NCI-H1436 (cell line): ENCODE measurements at regions not wholly inside any gene's neighbourhood (a gene's known extent, or its start where the extent isn't known, plus 50 kb on each side); places are given as distances from the start of the nearest gene placed in this dataset.
"Not testable (repeated sequence)": the region's sequence is repeated elsewhere in the genome, so short reads cannot be mapped to it uniquely, and the experiment has no call there.

Experiments
- DNase-seq: peaks from one replicate; lab custom pipeline; 2025; lab: John Stamatoyannopoulos, UW

GRCh38 chr5:23991406-23991805 is 484.0 kb downstream of the PRDM9 start:
- no peak for DNase-seq

- no peak for DNase-seq
Measured at GRCh38 chr5:23994581-23995370, 487.4 kb downstream of the PRDM9 start.

- no peak for DNase-seq
Measured at GRCh38 chr5:23996525-23996924, 489.1 kb downstream of the PRDM9 start.

- DNase-seq, result no peak
Measured at GRCh38 chr5:24005384-24005783, 498.0 kb downstream of the PRDM9 start.

GRCh38 chr5:24017710-24018109 is 510.3 kb downstream of the PRDM9 start:
- not testable (repeated sequence) for DNase-seq

GRCh38 chr5:24026288-24026687 is 518.9 kb downstream of the PRDM9 start:
- DNase-seq, result no peak

GRCh38 chr5:24042688-24043087 is 535.3 kb downstream of the PRDM9 start:
- no peak for DNase-seq

GRCh38 chr5:24045046-24045445 is 537.6 kb downstream of the PRDM9 start:
- DNase-seq, result no peak

GRCh38 chr5:24053737-24054136 is 546.3 kb downstream of the PRDM9 start:
- no peak for DNase-seq

GRCh38 chr5:24059006-24059405 is 551.6 kb downstream of the PRDM9 start:
- no peak for DNase-seq

- no peak for DNase-seq
Measured at GRCh38 chr5:24059716-24060115, 552.3 kb downstream of the PRDM9 start.

GRCh38 chr5:24065779-24066178 is 558.4 kb downstream of the PRDM9 start:
- no peak for DNase-seq

- no peak for DNase-seq
Measured at GRCh38 chr5:24067208-24067607, 559.8 kb downstream of the PRDM9 start.

GRCh38 chr5:24068524-24068923 is 561.1 kb downstream of the PRDM9 start:
- DNase-seq, result no peak

- no peak for DNase-seq
Measured at GRCh38 chr5:24073107-24073506, 565.7 kb downstream of the PRDM9 start.

- DNase-seq, result no peak
Measured at GRCh38 chr5:24080046-24080445, 564.7 kb downstream of the CDH10 start.

GRCh38 chr5:24094081-24094679 is 550.6 kb downstream of the CDH10 start:
- no peak for DNase-seq

- DNase-seq, result no peak
Measured at GRCh38 chr5:24102010-24102409, 542.8 kb downstream of the CDH10 start.

GRCh38 chr5:24103451-24104023 is 541.2 kb downstream of the CDH10 start:
- DNase-seq, result no peak

GRCh38 chr5:24110004-24110615 is 534.7 kb downstream of the CDH10 start:
- no peak for DNase-seq

GRCh38 chr5:24112420-24112819 is 532.4 kb downstream of the CDH10 start:
- no peak for DNase-seq

- DNase-seq, result no peak
Measured at GRCh38 chr5:24118351-24118750, 526.4 kb downstream of the CDH10 start.

GRCh38 chr5:24135536-24135935 is 509.2 kb downstream of the CDH10 start:
- no peak for DNase-seq
